OCI-LY3 (cell line): ENCODE measurements at regions not wholly inside any gene's neighbourhood (a gene's known extent, or its start where the extent isn't known, plus 50 kb on each side); places are given as distances from the start of the nearest gene placed in this dataset.

Experiments used
- H2AFZ ChIP-seq: fragments of 200-600, 300-600 bp; shearing (Covaris generic); 2 replicates; pipeline ENCODE4 v1.6.0; 2014; ENCODE audit warnings: antibody characterized with exemption, low read depth, low read length
- H3K27ac ChIP-seq: fragments of 200-600, 300-600 bp; sonication (generic); 2 replicates; pipeline ENCODE4 v1.5.1; 2014; ENCODE audit warnings: mild to moderate bottlenecking, low read length, moderate library complexity, mixed read lengths
- H3K27me3 ChIP-seq: fragments of 200-600, 300-600 bp; sonication (generic); 2 replicates; pipeline ENCODE4 v1.6.1; 2014; ENCODE audit warnings: low read depth, low read length, mixed read lengths
- H3K36me3 ChIP-seq: fragments of 200-600, 300-600 bp; sonication (generic); replicated peaks from 2 replicates; pipeline ENCODE3; 2014; ENCODE audit warnings: low read depth, low read length, mixed read lengths
- H3K4me1 ChIP-seq: fragments of 300-600, 200-600 bp; sonication (generic); 2 replicates; pipeline ENCODE4 v1.6.1; 2014; ENCODE audit warnings: low read length, mixed read lengths
- H3K4me2 ChIP-seq: fragments of 200-600, 300-600 bp; sonication (generic); 2 replicates; pipeline ENCODE4 v1.6.1; 2014; ENCODE audit warnings: low read length, mixed read lengths
- H3K4me3 ChIP-seq: fragments of 300-600, 200-600 bp; sonication (generic); 2 replicates; pipeline ENCODE4 v1.5.1; 2014; ENCODE audit warnings: antibody characterized with exemption, mild to moderate bottlenecking, low read length, moderate library complexity
- H3K79me2 ChIP-seq: fragments of 300-600, 200-600 bp; shearing (Covaris generic); 2 replicates; pipeline ENCODE4 v1.6.1; 2014; ENCODE audit warnings: mild to moderate bottlenecking, low read length, mixed read lengths
- H3K9ac ChIP-seq: fragments of 300-600, 200-600 bp; shearing (Covaris generic); 2 replicates; pipeline ENCODE4 v1.6.0; 2014; ENCODE audit warnings: mild to moderate bottlenecking, low read length, moderate library complexity
- H3K9me3 ChIP-seq: fragments of 200-600, 300-600 bp; shearing (Covaris generic); 2 replicates; pipeline ENCODE4 v1.6.1; 2014; ENCODE audit warnings: low read length, mixed read lengths; ENCODE audit not compliant: insufficient read depth
- H4K20me1 ChIP-seq: fragments of 200-600, 300-600 bp; sonication (generic); 2 replicates; pipeline ENCODE4 v1.6.1; 2016; ENCODE audit warnings: low read length, mixed read lengths; ENCODE audit not compliant: insufficient read depth
- CTCF ChIP-seq: fragments of 200-600, 300-600 bp; sonication (generic); IDR thresholded peaks from 2 replicates; pipeline ENCODE4 v1.5.1; 2014; ENCODE audit warnings: antibody characterized with exemption, low read length, low read depth
- EZH2phosphoT487 ChIP-seq: fragments of 200-600 bp; shearing (Covaris generic); IDR thresholded peaks from 2 replicates; pipeline ENCODE4 v1.6.1; 2018; ENCODE audit warnings: antibody characterized with exemption, mixed run types, low read depth

DNA sequence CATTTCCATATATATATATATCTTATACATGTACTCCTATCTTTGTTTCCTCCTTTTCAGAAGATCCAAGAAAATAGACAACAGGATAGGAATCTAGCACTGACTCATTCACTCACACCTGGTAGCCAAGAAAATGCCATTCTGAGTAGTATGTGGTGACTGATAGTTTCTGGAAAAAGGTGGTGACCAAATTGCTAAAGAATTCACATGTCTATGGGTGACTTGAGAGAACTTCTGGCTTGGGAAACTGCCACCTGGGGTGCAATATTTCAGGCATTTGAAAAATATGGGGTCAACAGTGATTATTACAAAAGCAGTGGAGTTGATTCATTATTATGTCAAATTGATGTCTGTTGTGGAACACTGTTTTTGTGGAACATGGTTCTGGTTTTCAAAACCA, 605.1 kb downstream of the PCDH18 start:
- Histone ChIP-seq H3K4me3 (no peak overlapping the region), H3K4me1 (no peaks in the 10 kb centered on the region), H3K9me3 (no peaks in the 10 kb centered on the region), H3K27me3 (no peaks in the 10 kb centered on the region), H3K9ac (no peak overlapping the region), H3K36me3 (no peaks in the 10 kb centered on the region), H4K20me1 (no peaks in the 10 kb centered on the region), H3K4me2 (no peak overlapping the region), H3K79me2 (no peaks in the 10 kb centered on the region), H2AFZ (no peak overlapping the region), H3K27ac (no peak overlapping the region)
- TF ChIP-seq CTCF (no peak), EZH2phosphoT487 (no peak)

- no peak overlapping the region for H3K9ac ChIP-seq
- H3K79me2 ChIP-seq: no peaks in the 10 kb centered on the region
- H3K27ac ChIP-seq: no peak overlapping the region
- H3K4me2 ChIP-seq: no peak overlapping the region
- H3K4me3 ChIP-seq: no peak overlapping the region
- H3K27me3 ChIP-seq: no peaks in the 10 kb centered on the region
- H2AFZ ChIP-seq: no peak overlapping the region
- no peaks in the 10 kb centered on the region for H3K4me1 ChIP-seq
- H4K20me1 ChIP-seq: no peaks in the 10 kb centered on the region
- TF ChIP-seq CTCF: no peak
- no peak for TF ChIP-seq EZH2phosphoT487
- H3K36me3 ChIP-seq: no peaks in the 10 kb centered on the region
- H3K9me3 ChIP-seq: no peaks in the 10 kb centered on the region
These were observed 607.1 kb downstream of the PCDH18 start for GRCh38 chr4:136925203-136925602.

- no peak overlapping the region for H2AFZ ChIP-seq
These were observed 610.2 kb downstream of the PCDH18 start for GRCh38 chr4:136922066-136922465.

GRCh38 chr4:136920092-136920881, 612.0 kb downstream of the PCDH18 start:
- no peaks in the 10 kb centered on the region for H3K4me1 ChIP-seq
- H3K9me3 ChIP-seq: no peaks in the 10 kb centered on the region
- no peaks in the 10 kb centered on the region for H3K27me3 ChIP-seq
- no peak overlapping the region for H3K9ac ChIP-seq
- TF ChIP-seq CTCF: no peak
- TF ChIP-seq EZH2phosphoT487: no peak
- no peak overlapping the region for H2AFZ ChIP-seq
- H3K27ac ChIP-seq: no peak overlapping the region
- H3K79me2 ChIP-seq: no peaks in the 10 kb centered on the region
- H3K4me2 ChIP-seq: no peak overlapping the region
- no peaks in the 10 kb centered on the region for H3K36me3 ChIP-seq
- no peak overlapping the region for H3K4me3 ChIP-seq
- no peaks in the 10 kb centered on the region for H4K20me1 ChIP-seq

More at GRCh38 chr4:136922066-136922465, 610.2 kb downstream of the PCDH18 start:
- no peak overlapping the region for H3K4me2 ChIP-seq
- H4K20me1 ChIP-seq: no peaks in the 10 kb centered on the region
- no peaks in the 10 kb centered on the region for H3K27me3 ChIP-seq
- no peak overlapping the region for H3K4me3 ChIP-seq
- no peak overlapping the region for H3K27ac ChIP-seq
- no peaks in the 10 kb centered on the region for H3K9me3 ChIP-seq
- no peaks in the 10 kb centered on the region for H3K4me1 ChIP-seq
- H3K9ac ChIP-seq: no peak overlapping the region
- H3K79me2 ChIP-seq: no peaks in the 10 kb centered on the region
- H3K36me3 ChIP-seq: no peaks in the 10 kb centered on the region
- TF ChIP-seq CTCF (no peak), EZH2phosphoT487 (no peak)
